ENCODE measurements at regions not wholly inside any gene's neighbourhood (a gene's known extent, or its start where the extent isn't known, plus 50 kb on each side); places are given as distances from the start of the nearest gene placed in this dataset.

GRCh38 chrX:123013141-123013540, 170.9 kb upstream of the GRIA3 start:
- H3K27ac ChIP-seq: no peak overlapping the region
- TF ChIP-seq CTCF (IDR thresholded peaks at IDR 0.05 in 8 of 11, conservative IDR thresholded peaks at IDR 0.05 in 3 of 11) (no peak), POLR2AphosphoS5 (IDR thresholded peaks at IDR 0.05) (no peak), POLR2A (IDR thresholded peaks at IDR 0.05) (no peak)
- no peaks in the 10 kb centered on the region for H3K9me3 ChIP-seq
- H3K36me3 ChIP-seq: no peaks in the 10 kb centered on the region
- intact Hi-C loops (cut with DNase I; ENCODE audit: low total_unique reads): no loop called here
- WGBS, 5 donors: 17 to 60% (median 44%) methylated on average over 1 of the region's 1 CpG
- no peaks in the 10 kb centered on the region for H3K27me3 ChIP-seq (replicated peaks in 1 of 7)
- DNase-seq: no peak
- no peak overlapping the region for H3K4me3 ChIP-seq
- no peaks in the 10 kb centered on the region for H3K4me1 ChIP-seq

- TF ChIP-seq CTCF (IDR thresholded peaks at IDR 0.05 in 8 of 11, conservative IDR thresholded peaks at IDR 0.05 in 3 of 11): no peak
- TF ChIP-seq POLR2AphosphoS5 (IDR thresholded peaks at IDR 0.05): no peak
- no peak for TF ChIP-seq POLR2A (IDR thresholded peaks at IDR 0.05)
Observed at GRCh38 chrX:123036401-123036800, 147.7 kb upstream of the GRIA3 start.

GRCh38 chrX:123049071-123049625, 134.9 kb upstream of the GRIA3 start:
- H3K4me3 ChIP-seq: no peak overlapping the region
- whole genome bisulfite sequencing, 5 donors: 60 to 87% (median 80%) methylated on average over 3 of the region's 3 CpGs
- TF ChIP-seq POLR2AphosphoS5 (IDR thresholded peaks at IDR 0.05) (no peak), CTCF (IDR thresholded peaks at IDR 0.05 in 8 of 11, conservative IDR thresholded peaks at IDR 0.05 in 3 of 11) (no peak), POLR2A (IDR thresholded peaks at IDR 0.05) (no peak)
- no peaks in the 10 kb centered on the region for H3K4me1 ChIP-seq
- intact Hi-C loops (cut with DNase I; ENCODE audit: low total_unique reads): no loop called here
- DNase-seq: no peak
- no peaks in the 10 kb centered on the region for H3K9me3 ChIP-seq
- no peaks in the 10 kb centered on the region for H3K36me3 ChIP-seq
- no peaks in the 10 kb centered on the region for H3K27me3 ChIP-seq (replicated peaks in 1 of 7)
- no peak overlapping the region for H3K27ac ChIP-seq

More at GRCh38 chrX:123036401-123036800, 147.7 kb upstream of the GRIA3 start:
- intact Hi-C loops (cut with DNase I; ENCODE audit: low total_unique reads): no loop called here
- Histone ChIP-seq H3K4me3 (no peak overlapping the region), H3K36me3 (no peaks in the 10 kb centered on the region), H3K9me3 (no peaks in the 10 kb centered on the region), H3K27ac (no peak overlapping the region), H3K4me1 (no peaks in the 10 kb centered on the region), H3K27me3 (replicated peaks in 1 of 7) (no peaks in the 10 kb centered on the region)
- WGBS, 5 donors: 27 to 62% (median 46%) methylated on average over 3 of the region's 3 CpGs
- no peak for DNase-seq

GRCh38 chrX:123060986-123061385, 123.1 kb upstream of the GRIA3 start:
- TF ChIP-seq POLR2AphosphoS5 (IDR thresholded peaks at IDR 0.05) (no peak), POLR2A (IDR thresholded peaks at IDR 0.05) (no peak), CTCF (IDR thresholded peaks at IDR 0.05 in 8 of 11, conservative IDR thresholded peaks at IDR 0.05 in 3 of 11) (no peak)
- Histone ChIP-seq H3K27ac (no peak overlapping the region), H3K27me3 (replicated peaks in 1 of 7) (no peaks in the 10 kb centered on the region), H3K9me3 (peaks cover 0 to 8% (median 0%) of the 10 kb centered on the region in 8 donors), H3K4me1 (no peaks in the 10 kb centered on the region), H3K4me3 (no peak overlapping the region), H3K36me3 (no peaks in the 10 kb centered on the region)
- DNase-seq: no peak
- intact Hi-C loops (cut with DNase I; ENCODE audit: low total_unique reads): no loop called here

Measured in spleen (tissue), 11 donors.